Common myeloid progenitor, CD34-positive (primary cell): ENCODE measurements at regions not wholly inside any gene's neighbourhood (a gene's known extent, or its start where the extent isn't known, plus 50 kb on each side); places are given as distances from the start of the nearest gene placed in this dataset.

Source experiments
- CTCF ChIA-PET: fragments of 350-600 bp; sonication (Branson Sonifier 250); formaldehyde crosslinking; loops from one replicate; lab custom pipeline; 2021; ENCODE audit warnings: antibody characterized with exemption; lab: Charles Lee
- POLR2A ChIA-PET: fragments of 350-600 bp; sonication (Branson Sonifier 250); formaldehyde crosslinking; loops from one replicate; lab custom pipeline; 2021; ENCODE audit warnings: antibody characterized with exemption; lab: Charles Lee
- DNase-seq, 3 donors: peaks; one replicate each; pipeline versions ENCODE4 v3.0.0 to v3.0.0-alpha.2; 2013
- H3K27ac ChIP-seq, 2 experiments: 1 replicate in 1 of 2; 2 replicates in 1 of 2; pipeline ENCODE4 v1.7.0; 2013; ENCODE audit warnings: inconsistent platforms in 2 of 2, low read length in 2 of 2, mild to moderate bottlenecking in 2 of 2, low read depth in 1 of 2, moderate library complexity in 1 of 2; ENCODE audit not compliant: severe bottlenecking in 2 of 2, insufficient read depth in 1 of 2, poor library complexity in 1 of 2
- H3K27me3 ChIP-seq, 5 experiments: replicated peaks in 2 of 5; 1 replicate in 3 of 5; 2 replicates in 2 of 5; pipeline versions ENCODE4 v1.6.1 to v1.7.0; 2013; ENCODE audit warnings: low read length in 4 of 5, mild to moderate bottlenecking in 2 of 5, moderate library complexity in 2 of 5, inconsistent platforms in 1 of 5; ENCODE audit not compliant: insufficient read depth in 5 of 5, control insufficient read depth in 4 of 5
- H3K36me3 ChIP-seq, 4 experiments: 1 replicate in 2 of 4; 2 replicates in 2 of 4; pipeline versions ENCODE4 v1.6.1 to v1.7.0; 2013; ENCODE audit warnings: low read length in 3 of 4, control low read depth in 1 of 4, mild to moderate bottlenecking in 1 of 4; ENCODE audit not compliant: control insufficient read depth in 4 of 4, insufficient read depth in 4 of 4
- H3K4me1 ChIP-seq, 4 experiments: 1 replicate in 3 of 4; 2 replicates in 1 of 4; pipeline versions ENCODE4 v1.6.1 to v1.7.1; 2013; ENCODE audit warnings: low read length in 3 of 4, mild to moderate bottlenecking in 3 of 4, control low read depth in 1 of 4, inconsistent platforms in 1 of 4, moderate library complexity in 1 of 4; ENCODE audit not compliant: control insufficient read depth in 4 of 4, insufficient read depth in 4 of 4; ENCODE audit errors: control extremely low read depth in 1 of 4
- H3K4me3 ChIP-seq, 7 experiments: 1 replicate in 4 of 7; 2 replicates in 3 of 7; pipeline versions ENCODE4 v1.5.1 to v1.7.0; 2013; ENCODE audit warnings: mild to moderate bottlenecking in 7 of 7, low read length in 6 of 7, moderate library complexity in 6 of 7, inconsistent platforms in 2 of 7, low read depth in 2 of 7, control low read depth in 1 of 7; ENCODE audit not compliant: insufficient read depth in 4 of 7, control insufficient read depth in 1 of 7; ENCODE audit errors: extremely low read depth in 1 of 7
- H3K9me3 ChIP-seq, 5 experiments: 1 replicate in 4 of 5; 2 replicates in 1 of 5; pipeline versions ENCODE4 v1.6.1 to v1.7.1; 2013; ENCODE audit warnings: low read length in 4 of 5, mild to moderate bottlenecking in 2 of 5, inconsistent platforms in 1 of 5, low read depth in 1 of 5, moderate library complexity in 1 of 5; ENCODE audit not compliant: control insufficient read depth in 4 of 5, insufficient read depth in 2 of 5; ENCODE audit errors: control extremely low read depth in 1 of 5
- WGBS: methylation state at CpG from one replicate; pipeline ENCODE4 v1.1.5; 2013; ENCODE audit not compliant: insufficient coverage; 5-methylcytosine and 5-hydroxymethylcytosine counted together

- POLR2A ChIA-PET, result no interaction called here
- no peak overlapping the region for H3K27ac ChIP-seq
- no peak for DNase-seq
- no peak overlapping the region for H3K4me3 ChIP-seq
- WGBS, result no CpG with 5 or more reads among the region's 2 CpGs
- no peaks in the 10 kb centered on the region for H3K36me3 ChIP-seq
- H3K9me3 ChIP-seq, result no peaks in the 10 kb centered on the region
- no peaks in the 10 kb centered on the region for H3K4me1 ChIP-seq
- H3K27me3 ChIP-seq, result no peaks in the 10 kb centered on the region
- CTCF ChIA-PET, result no interaction called here
Observed at GRCh38 chr17:71850812-71851211, 270.0 kb upstream of the SOX9 start.

DNA sequence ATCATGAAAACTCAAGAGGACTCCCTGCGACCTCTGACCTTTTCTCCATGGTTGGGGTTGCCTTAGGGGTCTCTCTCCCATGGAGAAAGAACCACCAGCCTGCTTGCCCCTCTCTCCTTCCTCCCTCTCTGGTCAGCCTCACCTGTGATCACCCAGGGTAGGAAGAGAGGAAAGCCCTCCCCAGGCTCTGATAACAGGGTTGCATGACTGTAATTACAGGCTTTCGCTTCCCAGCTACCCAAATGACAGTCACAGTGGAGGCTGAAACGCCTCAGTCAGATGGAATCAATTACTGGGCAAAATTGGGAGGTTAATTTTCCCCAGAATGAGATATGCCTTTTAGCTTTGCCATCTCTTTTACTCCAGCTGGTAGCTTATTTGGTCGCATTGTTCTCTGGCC is 265.8 kb upstream of the SOX9 start:
- no peaks in the 10 kb centered on the region for H3K27me3 ChIP-seq
- no peak for DNase-seq
- no peaks in the 10 kb centered on the region for H3K36me3 ChIP-seq
- H3K9me3 ChIP-seq, result no peaks in the 10 kb centered on the region
- H3K4me1 ChIP-seq, result no peaks in the 10 kb centered on the region
- H3K4me3 ChIP-seq, result no peak overlapping the region
- ChIA-PET POLR2A (no interaction called here), CTCF (no interaction called here)
- WGBS, result 92% methylated on average over 3 of the region's 4 CpGs
- no peak overlapping the region for H3K27ac ChIP-seq

DNA sequence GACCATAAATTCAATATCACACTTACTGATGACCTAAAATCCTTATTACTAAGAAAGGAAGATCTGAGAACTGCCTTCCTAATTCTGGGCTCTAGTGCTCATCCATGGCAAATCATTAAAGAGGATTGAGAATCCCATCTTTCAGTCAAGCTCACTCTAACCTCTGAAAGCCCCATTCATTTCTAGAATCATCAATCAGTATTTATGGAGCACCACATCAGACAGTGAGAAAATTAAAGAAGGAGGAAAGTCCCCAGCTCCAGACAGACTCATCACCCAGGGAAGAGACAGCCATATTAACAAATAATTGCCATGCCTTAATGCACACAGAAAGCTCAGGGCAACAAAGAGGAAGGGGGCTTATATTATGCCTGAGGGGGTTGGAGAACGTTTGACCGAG is 256.1 kb upstream of the SOX9 start:
- Histone ChIP-seq H3K4me3 (no peak overlapping the region), H3K27me3 (no peaks in the 10 kb centered on the region), H3K36me3 (no peaks in the 10 kb centered on the region), H3K27ac (no peak overlapping the region), H3K4me1 (no peaks in the 10 kb centered on the region), H3K9me3 (no peaks in the 10 kb centered on the region)
- no peak for DNase-seq
- WGBS, result 80% methylated on average over 2 of the region's 2 CpGs
- ChIA-PET POLR2A (no interaction called here), CTCF (no interaction called here)

DNA sequence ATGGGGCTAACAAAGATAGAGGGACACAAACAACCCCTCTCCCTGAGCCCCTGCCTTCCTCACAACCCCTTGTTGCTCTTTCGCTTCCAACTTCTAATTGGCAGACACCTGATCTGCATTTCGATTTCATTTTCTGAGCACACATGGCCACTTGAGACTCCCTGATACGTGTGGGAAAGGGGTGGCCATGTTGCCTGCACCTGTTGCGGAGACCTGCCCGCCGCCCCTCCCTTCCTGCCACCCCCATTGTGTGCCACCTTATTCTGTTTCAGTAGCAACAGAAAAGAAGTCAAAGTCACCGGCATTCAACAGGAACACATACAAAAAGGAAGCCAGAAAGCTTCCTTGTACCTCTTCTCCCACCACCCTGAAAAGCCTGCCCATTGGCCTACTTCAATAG is 254.7 kb upstream of the SOX9 start:
- 87% methylated on average over 7 of the region's 7 CpGs for WGBS

DNA sequence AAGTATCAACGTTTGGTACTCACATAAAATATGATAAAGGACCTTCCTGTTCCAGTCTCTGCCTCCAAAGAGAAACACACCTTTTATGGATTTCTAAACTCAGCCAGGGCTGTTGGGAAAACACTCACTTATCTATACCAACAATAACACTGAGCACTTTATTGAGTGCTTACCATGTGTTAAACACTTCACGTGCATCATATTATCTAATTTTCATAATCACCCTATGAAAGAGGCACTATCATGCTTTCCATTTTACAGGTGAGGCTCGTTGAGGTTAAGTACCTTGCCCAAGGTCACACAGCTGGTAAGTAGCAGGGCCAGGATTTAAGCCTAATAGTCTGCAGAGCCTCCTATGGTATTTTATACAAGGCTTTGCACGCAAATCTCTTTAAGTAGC is 251.5 kb upstream of the SOX9 start:
- Histone ChIP-seq H3K4me1 (no peaks in the 10 kb centered on the region), H3K27ac (no peak overlapping the region), H3K36me3 (no peaks in the 10 kb centered on the region), H3K27me3 (no peaks in the 10 kb centered on the region), H3K4me3 (no peak overlapping the region), H3K9me3 (no peaks in the 10 kb centered on the region)
- DNase-seq, result no peak
- POLR2A ChIA-PET, result no interaction called here
- WGBS, result 90% methylated on average over 4 of the region's 4 CpGs
- CTCF ChIA-PET, result no interaction called here

More for the DNA sequence above, 254.7 kb upstream of the SOX9 start:
- no peaks in the 10 kb centered on the region for H3K4me1 ChIP-seq
- POLR2A ChIA-PET, result no interaction called here
- H3K4me3 ChIP-seq, result no peak overlapping the region
- CTCF ChIA-PET, result no interaction called here
- no peaks in the 10 kb centered on the region for H3K36me3 ChIP-seq
- H3K9me3 ChIP-seq, result no peaks in the 10 kb centered on the region
- H3K27me3 ChIP-seq, result no peaks in the 10 kb centered on the region
- no peak overlapping the region for H3K27ac ChIP-seq
- no peak for DNase-seq

- no peaks in the 10 kb centered on the region for H3K27me3 ChIP-seq
- H3K36me3 ChIP-seq, result no peaks in the 10 kb centered on the region
- WGBS, result 82% methylated on average over 4 of the region's 6 CpGs
- ChIA-PET POLR2A (no interaction called here), CTCF (no interaction called here)
- H3K9me3 ChIP-seq, result no peaks in the 10 kb centered on the region
- no peaks in the 10 kb centered on the region for H3K4me1 ChIP-seq
- no peak for DNase-seq
- H3K27ac ChIP-seq, result no peak overlapping the region
- no peak overlapping the region for H3K4me3 ChIP-seq
Observed at GRCh38 chr17:71869841-71870545, 250.8 kb upstream of the SOX9 start.

- no peaks in the 10 kb centered on the region for H3K27me3 ChIP-seq
- no peaks in the 10 kb centered on the region for H3K36me3 ChIP-seq
- H3K4me3 ChIP-seq, result no peak overlapping the region
- H3K4me1 ChIP-seq, result no peaks in the 10 kb centered on the region
- H3K27ac ChIP-seq, result no peak overlapping the region
- no peaks in the 10 kb centered on the region for H3K9me3 ChIP-seq
- no peak for DNase-seq
- no CpG with 5 or more reads among the region's 1 CpG for WGBS
- ChIA-PET POLR2A (no interaction called here), CTCF (no interaction called here)
Observed at GRCh38 chr17:71870546-71870862, 250.3 kb upstream of the SOX9 start.
